Thyroid gland (tissue), 4 donors: ENCODE measurements at regions not wholly inside any gene's neighbourhood (a gene's known extent, or its start where the extent isn't known, plus 50 kb on each side); places are given as distances from the start of the nearest gene placed in this dataset.

Source experiments
- CTCF ChIP-seq, 6 experiments: fragments of 200-600 bp in 3 of 6; fragments of 450-650 bp in 3 of 6; sonication (generic) in 3 of 6; IDR thresholded peaks; one replicate each; pipeline ENCODE4 v1.5.1; 2016 to 2019; ENCODE audit warnings: antibody characterized with exemption in 6 of 6, mild to moderate bottlenecking in 2 of 6, inconsistent platforms in 1 of 6, moderate library complexity in 1 of 6
- POLR2A ChIP-seq, 2 donors: fragments of 450-650 bp; IDR thresholded peaks; one replicate each; pipeline ENCODE4 v1.6.1; 2017; ENCODE audit warnings: antibody characterized with exemption in 2 of 2, mild to moderate bottlenecking in 2 of 2, moderate library complexity in 1 of 2

GRCh38 chr12:65694130-65694529, 130.2 kb upstream of the HMGA2 start:
- TF ChIP-seq CTCF (IDR thresholded peaks at IDR 0.05), result no peak
- TF ChIP-seq POLR2A (IDR thresholded peaks at IDR 0.05), result no peak
